Testis (tissue), 2 donors: ENCODE measurements at regions not wholly inside any gene's neighbourhood (a gene's known extent, or its start where the extent isn't known, plus 50 kb on each side); places are given as distances from the start of the nearest gene placed in this dataset.

Experiments
- POLR2A ChIP-seq: fragments of 450-650 bp; IDR thresholded peaks from one replicate; pipeline ENCODE4 v1.6.1; 2017; ENCODE audit warnings: antibody characterized with exemption, mild to moderate bottlenecking, moderate library complexity
- TF ChIP-seq, protein P1 (sequence below), 3 experiments: fragments of 450-650 bp in 2 of 3; fragments of 200-600 bp in 1 of 3; sonication (generic) in 1 of 3; IDR thresholded peaks; one replicate each; pipeline ENCODE4 v1.5.1; 2016 to 2019; ENCODE audit warnings: antibody characterized with exemption in 3 of 3, mild to moderate bottlenecking in 2 of 3, moderate library complexity in 1 of 3

DNA sequence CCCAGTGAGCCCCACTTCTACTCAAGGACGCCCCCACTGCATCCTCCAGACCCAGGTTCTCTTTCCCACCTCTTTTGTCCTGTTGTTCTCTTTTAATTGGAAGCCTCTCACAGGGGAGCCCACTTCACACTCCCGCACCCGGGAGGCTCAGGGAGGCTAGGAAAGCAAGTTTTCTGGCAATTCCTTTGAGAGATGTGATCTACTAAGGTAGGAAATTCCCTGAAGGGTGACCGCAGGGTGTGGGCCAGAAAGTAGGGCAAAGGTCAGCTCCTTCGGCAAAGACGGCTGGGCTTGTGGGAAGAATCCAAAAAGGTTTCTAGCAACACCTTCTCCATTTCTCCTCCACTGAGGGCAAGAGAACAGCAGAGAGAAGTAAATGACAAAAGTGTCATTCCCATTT lies 98.1 kb upstream of the PTPN1 start:
- TF ChIP-seq, protein P1, sequence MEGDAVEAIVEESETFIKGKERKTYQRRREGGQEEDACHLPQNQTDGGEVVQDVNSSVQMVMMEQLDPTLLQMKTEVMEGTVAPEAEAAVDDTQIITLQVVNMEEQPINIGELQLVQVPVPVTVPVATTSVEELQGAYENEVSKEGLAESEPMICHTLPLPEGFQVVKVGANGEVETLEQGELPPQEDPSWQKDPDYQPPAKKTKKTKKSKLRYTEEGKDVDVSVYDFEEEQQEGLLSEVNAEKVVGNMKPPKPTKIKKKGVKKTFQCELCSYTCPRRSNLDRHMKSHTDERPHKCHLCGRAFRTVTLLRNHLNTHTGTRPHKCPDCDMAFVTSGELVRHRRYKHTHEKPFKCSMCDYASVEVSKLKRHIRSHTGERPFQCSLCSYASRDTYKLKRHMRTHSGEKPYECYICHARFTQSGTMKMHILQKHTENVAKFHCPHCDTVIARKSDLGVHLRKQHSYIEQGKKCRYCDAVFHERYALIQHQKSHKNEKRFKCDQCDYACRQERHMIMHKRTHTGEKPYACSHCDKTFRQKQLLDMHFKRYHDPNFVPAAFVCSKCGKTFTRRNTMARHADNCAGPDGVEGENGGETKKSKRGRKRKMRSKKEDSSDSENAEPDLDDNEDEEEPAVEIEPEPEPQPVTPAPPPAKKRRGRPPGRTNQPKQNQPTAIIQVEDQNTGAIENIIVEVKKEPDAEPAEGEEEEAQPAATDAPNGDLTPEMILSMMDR (IDR thresholded peaks at IDR 0.05), result no peak
- no peak for TF ChIP-seq POLR2A
